Fibroblast of upper back skin (primary cell): ENCODE measurements at regions not wholly inside any gene's neighbourhood (a gene's known extent, or its start where the extent isn't known, plus 50 kb on each side); places are given as distances from the start of the nearest gene placed in this dataset.
A peak's percentile ranks its signal among the peaks of the same experiment; 100 is the strongest.
"Not testable (repeated sequence)": the region's sequence is repeated elsewhere in the genome, so short reads cannot be mapped to it uniquely, and the experiment has no call there.

Source experiments
- DNase-seq: peaks from one replicate; pipeline ENCODE4 v3.0.0-alpha.2; 2013

GRCh38 chr2:126952216-126952615 lies 53.5 kb downstream of the TEX51 start:
- no peak for DNase-seq

GRCh38 chr2:126953483-126953882 lies 54.8 kb downstream of the TEX51 start:
- DNase-seq, result no peak

GRCh38 chr2:126954831-126955230 lies 56.1 kb downstream of the TEX51 start:
- DNase-seq, result peak; percentile 28

- not testable (repeated sequence) for DNase-seq
Measured at GRCh38 chr2:126956773-126957172, 58.1 kb downstream of the TEX51 start.

GRCh38 chr2:126963390-126963789 lies 64.7 kb downstream of the TEX51 start:
- DNase-seq, result no peak

GRCh38 chr2:126966601-126967000 lies 67.9 kb downstream of the TEX51 start:
- no peak for DNase-seq

GRCh38 chr2:126970583-126970982 lies 71.9 kb downstream of the TEX51 start:
- peak; percentile 9 for DNase-seq

GRCh38 chr2:126971162-126971480 lies 72.4 kb downstream of the TEX51 start:
- DNase-seq, result no peak

- peak; percentile 54 for DNase-seq
Measured at GRCh38 chr2:126971481-126972278, 73.0 kb downstream of the TEX51 start.

- no peak for DNase-seq
Measured at GRCh38 chr2:126972279-126972626, 73.6 kb downstream of the TEX51 start.

GRCh38 chr2:126973745-126974144 lies 75.1 kb downstream of the TEX51 start:
- no peak for DNase-seq

GRCh38 chr2:126975671-126976655 lies 77.3 kb downstream of the TEX51 start:
- DNase-seq, result peak; percentile 14

- DNase-seq, result no peak
Measured at GRCh38 chr2:126976721-126977328, 78.1 kb downstream of the TEX51 start.

- DNase-seq, result no peak
Measured at GRCh38 chr2:126978333-126978732, 79.6 kb downstream of the TEX51 start.

GRCh38 chr2:126979039-126980003 lies 80.6 kb downstream of the TEX51 start:
- no peak for DNase-seq

- DNase-seq, result no peak
Measured at GRCh38 chr2:126981476-126981875, 82.8 kb downstream of the TEX51 start.

GRCh38 chr2:126982935-126983334 lies 84.2 kb downstream of the TEX51 start:
- DNase-seq, result no peak

- no peak for DNase-seq
Measured at GRCh38 chr2:126986631-126987187, 88.0 kb downstream of the TEX51 start.

- no peak for DNase-seq
Measured at GRCh38 chr2:126988482-126988881, 89.8 kb downstream of the TEX51 start.

GRCh38 chr2:126989064-126989463 lies 90.4 kb downstream of the TEX51 start:
- DNase-seq, result not testable (repeated sequence)

GRCh38 chr2:126990200-126990599 lies 91.5 kb downstream of the TEX51 start:
- DNase-seq, result no peak
